ENCODE measurements at regions not wholly inside any gene's neighbourhood (a gene's known extent, or its start where the extent isn't known, plus 50 kb on each side); places are given as distances from the start of the nearest gene placed in this dataset.

DNA sequence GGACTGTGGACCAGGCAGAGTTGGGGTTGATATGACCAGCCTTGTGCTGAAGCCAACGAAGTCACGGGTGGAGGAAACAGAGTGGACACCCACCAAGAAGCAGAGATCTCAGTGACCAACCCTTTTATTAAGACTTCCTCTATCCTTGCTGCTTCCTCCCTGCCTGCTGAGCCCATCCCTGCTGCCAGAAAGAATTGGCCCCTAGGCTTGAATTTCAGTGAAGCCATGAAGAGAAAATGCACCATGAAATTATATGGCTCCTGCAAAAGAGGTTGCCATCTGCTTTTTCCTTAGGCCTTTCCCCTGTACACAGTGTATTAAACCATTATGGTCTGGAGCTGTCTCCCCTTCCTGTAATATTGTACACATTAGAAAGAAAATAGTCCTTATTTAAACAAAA is 246.7 kb downstream of the HS3ST3B1 start:
- TF ChIP-seq CEBPB (IDR thresholded peaks at IDR 0.05): no peak
- TF ChIP-seq, protein P1, sequence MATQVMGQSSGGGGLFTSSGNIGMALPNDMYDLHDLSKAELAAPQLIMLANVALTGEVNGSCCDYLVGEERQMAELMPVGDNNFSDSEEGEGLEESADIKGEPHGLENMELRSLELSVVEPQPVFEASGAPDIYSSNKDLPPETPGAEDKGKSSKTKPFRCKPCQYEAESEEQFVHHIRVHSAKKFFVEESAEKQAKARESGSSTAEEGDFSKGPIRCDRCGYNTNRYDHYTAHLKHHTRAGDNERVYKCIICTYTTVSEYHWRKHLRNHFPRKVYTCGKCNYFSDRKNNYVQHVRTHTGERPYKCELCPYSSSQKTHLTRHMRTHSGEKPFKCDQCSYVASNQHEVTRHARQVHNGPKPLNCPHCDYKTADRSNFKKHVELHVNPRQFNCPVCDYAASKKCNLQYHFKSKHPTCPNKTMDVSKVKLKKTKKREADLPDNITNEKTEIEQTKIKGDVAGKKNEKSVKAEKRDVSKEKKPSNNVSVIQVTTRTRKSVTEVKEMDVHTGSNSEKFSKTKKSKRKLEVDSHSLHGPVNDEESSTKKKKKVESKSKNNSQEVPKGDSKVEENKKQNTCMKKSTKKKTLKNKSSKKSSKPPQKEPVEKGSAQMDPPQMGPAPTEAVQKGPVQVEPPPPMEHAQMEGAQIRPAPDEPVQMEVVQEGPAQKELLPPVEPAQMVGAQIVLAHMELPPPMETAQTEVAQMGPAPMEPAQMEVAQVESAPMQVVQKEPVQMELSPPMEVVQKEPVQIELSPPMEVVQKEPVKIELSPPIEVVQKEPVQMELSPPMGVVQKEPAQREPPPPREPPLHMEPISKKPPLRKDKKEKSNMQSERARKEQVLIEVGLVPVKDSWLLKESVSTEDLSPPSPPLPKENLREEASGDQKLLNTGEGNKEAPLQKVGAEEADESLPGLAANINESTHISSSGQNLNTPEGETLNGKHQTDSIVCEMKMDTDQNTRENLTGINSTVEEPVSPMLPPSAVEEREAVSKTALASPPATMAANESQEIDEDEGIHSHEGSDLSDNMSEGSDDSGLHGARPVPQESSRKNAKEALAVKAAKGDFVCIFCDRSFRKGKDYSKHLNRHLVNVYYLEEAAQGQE (IDR thresholded peaks at IDR 0.05; ENCODE audit: low read depth): no peak
- no peak for TF ChIP-seq TAF1 (IDR thresholded peaks at IDR 0.05; ENCODE audit: low read depth)
- no peak for TF ChIP-seq TEAD4 (IDR thresholded peaks at IDR 0.05)
- no peak for TF ChIP-seq MAX (IDR thresholded peaks at IDR 0.05)
- TF ChIP-seq, protein P2, sequence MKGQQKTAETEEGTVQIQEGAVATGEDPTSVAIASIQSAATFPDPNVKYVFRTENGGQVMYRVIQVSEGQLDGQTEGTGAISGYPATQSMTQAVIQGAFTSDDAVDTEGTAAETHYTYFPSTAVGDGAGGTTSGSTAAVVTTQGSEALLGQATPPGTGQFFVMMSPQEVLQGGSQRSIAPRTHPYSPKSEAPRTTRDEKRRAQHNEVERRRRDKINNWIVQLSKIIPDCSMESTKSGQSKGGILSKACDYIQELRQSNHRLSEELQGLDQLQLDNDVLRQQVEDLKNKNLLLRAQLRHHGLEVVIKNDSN (IDR thresholded peaks at IDR 0.05): no peak
- no peak for TF ChIP-seq FOXM1 (IDR thresholded peaks at IDR 0.05; ENCODE audit: borderline replicate concordance, low read depth)
- TF ChIP-seq NFIC (IDR thresholded peaks at IDR 0.05): no peak
- no peak for TF ChIP-seq EP300 (IDR thresholded peaks at IDR 0.05; ENCODE audit: borderline replicate concordance)
- no peak for TF ChIP-seq CREB1 (IDR thresholded peaks at IDR 0.05; ENCODE audit: low read depth)
- TF ChIP-seq ZBTB7A (IDR thresholded peaks at IDR 0.05; ENCODE audit: low read depth): no peak
- TF ChIP-seq TCF12 (IDR thresholded peaks at IDR 0.05; ENCODE audit: low read depth): no peak
- no peak for TF ChIP-seq YY1 (IDR thresholded peaks at IDR 0.05; ENCODE audit: low read depth)
- TF ChIP-seq RAD21 (IDR thresholded peaks at IDR 0.05; ENCODE audit: low read depth): no peak
- no peak for TF ChIP-seq EGR1 (IDR thresholded peaks at IDR 0.05)

- TF ChIP-seq TAF1 (IDR thresholded peaks at IDR 0.05; ENCODE audit: low read depth) (no peak), MAX (IDR thresholded peaks at IDR 0.05) (no peak), NFIC (IDR thresholded peaks at IDR 0.05) (no peak), CREB1 (IDR thresholded peaks at IDR 0.05; ENCODE audit: low read depth) (no peak), TEAD4 (IDR thresholded peaks at IDR 0.05) (no peak), EP300 (IDR thresholded peaks at IDR 0.05; ENCODE audit: borderline replicate concordance) (no peak), ZBTB7A (IDR thresholded peaks at IDR 0.05; ENCODE audit: low read depth) (no peak), CEBPB (IDR thresholded peaks at IDR 0.05) (no peak), EGR1 (IDR thresholded peaks at IDR 0.05) (no peak), YY1 (IDR thresholded peaks at IDR 0.05; ENCODE audit: low read depth) (no peak), FOXM1 (IDR thresholded peaks at IDR 0.05; ENCODE audit: borderline replicate concordance, low read depth) (no peak)
- TF ChIP-seq, protein P1 (IDR thresholded peaks at IDR 0.05; ENCODE audit: low read depth): no peak
- TF ChIP-seq, protein P2 (IDR thresholded peaks at IDR 0.05): no peak
These were observed 246.1 kb downstream of the HS3ST3B1 start for GRCh38 chr17:14547016-14547415.

GRCh38 chr17:14545156-14545906 is 244.4 kb downstream of the HS3ST3B1 start:
- no peak for TF ChIP-seq EGR1 (IDR thresholded peaks at IDR 0.05)
- no peak for TF ChIP-seq CREB1 (IDR thresholded peaks at IDR 0.05; ENCODE audit: low read depth)
- no peak for TF ChIP-seq MAX (IDR thresholded peaks at IDR 0.05)
- no peak for TF ChIP-seq TCF12 (IDR thresholded peaks at IDR 0.05; ENCODE audit: low read depth)
- TF ChIP-seq ZBTB7A (IDR thresholded peaks at IDR 0.05; ENCODE audit: low read depth): no peak
- no peak for TF ChIP-seq RAD21 (IDR thresholded peaks at IDR 0.05; ENCODE audit: low read depth)
- no peak for TF ChIP-seq FOXM1 (IDR thresholded peaks at IDR 0.05; ENCODE audit: borderline replicate concordance, low read depth)
- no peak for TF ChIP-seq NFIC (IDR thresholded peaks at IDR 0.05)
- no peak for TF ChIP-seq CEBPB (IDR thresholded peaks at IDR 0.05)
- TF ChIP-seq, protein P2 (IDR thresholded peaks at IDR 0.05): no peak
- TF ChIP-seq, protein P1 (IDR thresholded peaks at IDR 0.05; ENCODE audit: low read depth): no peak
- TF ChIP-seq EP300 (IDR thresholded peaks at IDR 0.05; ENCODE audit: borderline replicate concordance): no peak
- TF ChIP-seq YY1 (IDR thresholded peaks at IDR 0.05; ENCODE audit: low read depth): no peak
- TF ChIP-seq TAF1 (IDR thresholded peaks at IDR 0.05; ENCODE audit: low read depth): no peak
- no peak for TF ChIP-seq TEAD4 (IDR thresholded peaks at IDR 0.05)

Data from Ishikawa (cell line).